ENCODE measurements at regions not wholly inside any gene's neighbourhood (a gene's known extent, or its start where the extent isn't known, plus 50 kb on each side); places are given as distances from the start of the nearest gene placed in this dataset.

- TF ChIP-seq CTCF (IDR thresholded peaks at IDR 0.05): no peak
- no peak for TF ChIP-seq KDM5A (IDR thresholded peaks at IDR 0.05)
- no peak for TF ChIP-seq EP300 (IDR thresholded peaks at IDR 0.05)
- TF ChIP-seq USF2 (IDR thresholded peaks at IDR 0.05): no peak
- no peak for TF ChIP-seq MAX (IDR thresholded peaks at IDR 0.05)
- TF ChIP-seq POLR2A (IDR thresholded peaks at IDR 0.05; ENCODE audit: low read length): no peak
- no peak for TF ChIP-seq BCL3 (IDR thresholded peaks at IDR 0.05)
- no peak for TF ChIP-seq FOSB (CRISPR knock-in tag; IDR thresholded peaks at IDR 0.05)
- no peak for TF ChIP-seq ZFP36 (IDR thresholded peaks at IDR 0.05; ENCODE audit: borderline replicate concordance, partially characterized antibody)
- no peak for TF ChIP-seq BHLHE40 (IDR thresholded peaks at IDR 0.05; ENCODE audit: low read depth, low read length)
- no peak for TF ChIP-seq ESRRA (IDR thresholded peaks at IDR 0.05; ENCODE audit: borderline replicate concordance, low read length)
- no peak for TF ChIP-seq HDAC2 (IDR thresholded peaks at IDR 0.05)
- TF ChIP-seq GATA3 (IDR thresholded peaks at IDR 0.05; ENCODE audit: borderline replicate concordance): no peak
Observed at GRCh38 chr10:123571978-123572377, 94.2 kb upstream of the GPR26 start.
